ENCODE measurements at regions not wholly inside any gene's neighbourhood (a gene's known extent, or its start where the extent isn't known, plus 50 kb on each side); places are given as distances from the start of the nearest gene placed in this dataset.

DNA sequence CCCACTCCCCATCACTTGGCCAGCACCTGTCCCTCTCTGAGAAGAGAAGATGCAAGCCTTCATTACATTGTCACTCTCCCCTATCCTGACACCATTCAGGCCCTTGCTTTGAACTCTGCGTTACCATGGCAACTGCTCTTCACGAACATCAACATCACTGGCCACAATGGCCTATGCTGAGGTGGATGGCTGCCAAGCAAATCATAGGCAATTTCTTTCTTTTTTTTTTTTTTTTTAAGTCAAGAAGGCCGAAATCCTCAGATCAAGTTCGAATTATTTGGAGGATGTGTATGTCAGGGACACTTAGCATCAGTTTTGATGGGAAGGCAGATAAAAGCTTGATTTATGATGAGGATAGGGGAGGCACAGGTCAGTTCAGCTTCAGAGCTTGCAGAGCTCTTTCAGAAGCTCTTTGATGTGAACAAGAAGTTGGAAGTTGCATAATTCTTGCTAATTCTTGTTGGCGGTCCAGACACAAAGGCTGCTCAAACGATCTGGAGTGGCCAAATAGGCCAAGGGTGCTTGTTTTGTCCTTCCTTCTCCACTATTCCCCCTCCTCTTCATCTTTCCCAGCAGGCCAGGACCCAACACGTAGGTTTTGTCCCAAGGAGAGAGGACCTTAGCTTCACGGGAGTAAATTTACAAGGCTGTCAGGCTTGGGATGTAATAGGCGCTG is 179.9 kb upstream of the NPVF start:
- Histone ChIP-seq H3K4me3 (ENCODE audit: insufficient read depth, low read depth, low read length) (no peak overlapping the region), H3K36me3 (ENCODE audit: control insufficient read depth, insufficient read depth, low read length) (no peaks in the 10 kb centered on the region), H3K27me3 (ENCODE audit: control insufficient read depth, insufficient read depth, low read length, poor library complexity, severe bottlenecking) (no peaks in the 10 kb centered on the region), H3K4me1 (ENCODE audit: control insufficient read depth, insufficient read depth, low read length) (peaks cover 11% of the 10 kb centered on the region), H3K9me3 (ENCODE audit: control insufficient read depth, low read length) (no peaks in the 10 kb centered on the region), H3K27ac (ENCODE audit: insufficient read depth, low read depth, low read length, poor library complexity, severe bottlenecking) (no peak overlapping the region)
- WGBS, 2 experiments: 81 to 83% methylated on average over 9 of the region's 9 CpGs

DNA sequence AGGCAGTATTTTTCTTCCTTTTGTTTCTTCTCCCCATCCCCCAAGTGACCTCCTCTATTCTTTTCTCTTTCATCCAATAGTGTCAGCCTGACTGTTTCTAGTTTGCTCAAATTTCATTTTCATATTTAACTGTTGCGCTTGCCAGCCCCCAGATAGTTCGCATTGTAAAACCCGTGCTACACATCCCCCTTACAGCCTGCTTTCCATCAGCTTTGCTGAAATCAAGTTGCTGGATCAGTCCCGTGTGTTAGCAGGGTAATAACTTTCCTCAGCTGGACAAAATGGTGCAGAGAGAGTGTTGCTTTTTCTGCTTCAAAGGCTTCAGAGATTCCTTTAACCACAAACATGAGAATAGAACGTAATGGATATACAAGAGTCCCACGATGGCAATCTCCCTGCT is 180.6 kb upstream of the NPVF start:
- H3K9me3 ChIP-seq (ENCODE audit: control insufficient read depth, low read length): no peaks in the 10 kb centered on the region
- H3K4me1 ChIP-seq (ENCODE audit: control insufficient read depth, insufficient read depth, low read length): peaks cover 11% of the 10 kb centered on the region
- H3K36me3 ChIP-seq (ENCODE audit: control insufficient read depth, insufficient read depth, low read length): no peaks in the 10 kb centered on the region
- WGBS, 2 experiments: 93 to 94% methylated on average over 6 of the region's 6 CpGs
- H3K4me3 ChIP-seq (ENCODE audit: insufficient read depth, low read depth, low read length): no peak overlapping the region
- no peak overlapping the region for H3K27ac ChIP-seq (ENCODE audit: insufficient read depth, low read depth, low read length, poor library complexity, severe bottlenecking)
- H3K27me3 ChIP-seq (ENCODE audit: control insufficient read depth, insufficient read depth, low read length, poor library complexity, severe bottlenecking): no peaks in the 10 kb centered on the region

DNA sequence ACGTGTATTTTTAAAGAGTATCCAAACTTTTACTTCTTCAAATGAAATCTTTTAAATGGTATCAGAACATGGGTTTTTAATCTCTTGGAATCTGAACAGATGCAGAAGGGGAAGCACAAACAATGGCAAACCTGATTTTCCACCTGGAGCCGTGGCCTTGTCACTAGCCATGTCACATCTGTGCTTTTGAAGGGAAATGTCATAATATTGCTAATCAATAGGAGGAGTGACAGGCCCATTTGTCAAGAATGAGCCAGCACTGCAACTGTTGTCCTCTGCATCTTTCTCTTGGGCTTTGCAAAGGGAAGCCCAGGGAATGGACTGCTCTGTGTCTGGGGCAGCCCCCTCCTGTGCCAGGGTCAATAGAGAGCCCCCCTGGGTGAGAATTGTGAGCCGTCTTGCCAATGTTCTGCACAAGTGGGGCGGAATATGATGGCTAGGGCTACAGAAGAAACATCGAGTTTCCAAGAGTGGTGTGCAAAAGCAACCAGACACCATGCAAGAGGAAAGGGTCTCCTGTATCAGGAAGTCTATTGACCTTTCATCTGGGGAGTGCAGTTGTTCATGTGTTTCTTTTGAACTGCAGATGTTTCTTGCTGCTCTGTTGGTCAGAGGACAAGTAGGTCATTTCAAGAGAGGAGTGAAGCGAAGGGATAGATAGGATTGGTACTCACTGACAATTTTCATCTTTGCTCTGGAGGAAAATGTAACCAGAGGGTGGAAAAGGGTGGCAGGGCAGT is 181.8 kb upstream of the NPVF start:
- WGBS, 2 experiments: 81 to 91% methylated on average over 5 to 6 of the region's 6 CpGs
- H3K9me3 ChIP-seq (ENCODE audit: control insufficient read depth, low read length): no peaks in the 10 kb centered on the region
- no peaks in the 10 kb centered on the region for H3K27me3 ChIP-seq (ENCODE audit: control insufficient read depth, insufficient read depth, low read length, poor library complexity, severe bottlenecking)
- H3K36me3 ChIP-seq (ENCODE audit: control insufficient read depth, insufficient read depth, low read length): no peaks in the 10 kb centered on the region
- no peak overlapping the region for H3K4me3 ChIP-seq (ENCODE audit: insufficient read depth, low read depth, low read length)
- no peak overlapping the region for H3K27ac ChIP-seq (ENCODE audit: insufficient read depth, low read depth, low read length, poor library complexity, severe bottlenecking)
- peaks cover 11% of the 10 kb centered on the region for H3K4me1 ChIP-seq (ENCODE audit: control insufficient read depth, insufficient read depth, low read length)

DNA sequence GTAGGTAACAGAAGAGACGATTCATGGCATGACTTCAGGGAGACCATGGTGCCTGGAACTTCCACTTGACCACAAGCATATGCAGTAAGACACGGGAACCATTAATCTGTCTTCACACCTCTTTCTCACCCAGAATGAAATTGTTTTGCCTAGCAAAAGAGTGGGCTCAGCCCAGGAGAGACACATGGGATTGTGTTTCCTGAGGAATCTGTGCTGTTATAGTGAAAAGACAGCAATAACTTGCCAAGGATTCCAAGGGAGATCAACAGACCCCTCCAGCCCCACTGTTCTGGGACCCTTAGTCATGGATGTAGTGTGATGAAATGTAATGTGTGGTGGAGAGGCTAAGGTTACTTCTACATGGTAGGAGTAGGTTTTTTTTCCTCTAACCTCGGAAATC is 192.5 kb upstream of the NPVF start:
- Histone ChIP-seq H3K27me3 (ENCODE audit: control insufficient read depth, insufficient read depth, low read length, poor library complexity, severe bottlenecking) (no peaks in the 10 kb centered on the region), H3K9me3 (ENCODE audit: control insufficient read depth, low read length) (no peaks in the 10 kb centered on the region), H3K36me3 (ENCODE audit: control insufficient read depth, insufficient read depth, low read length) (no peaks in the 10 kb centered on the region), H3K4me3 (ENCODE audit: insufficient read depth, low read depth, low read length) (no peak overlapping the region), H3K4me1 (ENCODE audit: control insufficient read depth, insufficient read depth, low read length) (peaks cover 7% of the 10 kb centered on the region), H3K27ac (ENCODE audit: insufficient read depth, low read depth, low read length, poor library complexity, severe bottlenecking) (no peak overlapping the region)
- 86 to 92% methylated on average over 2 of the region's 3 CpGs for WGBS, 2 experiments

DNA sequence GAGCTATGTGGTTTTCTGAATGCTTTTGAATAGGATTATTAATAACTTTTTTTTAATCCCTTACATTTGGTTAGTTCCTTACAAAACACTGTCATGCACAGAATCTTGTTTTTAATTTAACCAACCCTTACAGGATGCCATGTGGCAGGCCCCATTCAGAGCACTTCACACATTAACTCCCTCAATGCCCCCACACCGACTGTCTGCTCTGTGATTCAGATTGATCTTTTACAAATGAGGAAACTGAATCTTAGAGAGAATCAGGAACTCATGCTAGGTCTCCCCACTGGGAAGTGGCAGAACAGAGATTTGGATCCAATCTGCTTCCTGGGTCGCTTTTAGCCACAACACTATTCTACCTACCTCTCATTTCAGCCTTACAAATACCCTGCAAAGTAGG is 195.8 kb upstream of the NPVF start:
- H3K4me1 ChIP-seq (ENCODE audit: control insufficient read depth, insufficient read depth, low read length): peaks cover 7% of the 10 kb centered on the region
- H3K27me3 ChIP-seq (ENCODE audit: control insufficient read depth, insufficient read depth, low read length, poor library complexity, severe bottlenecking): no peaks in the 10 kb centered on the region
- H3K4me3 ChIP-seq (ENCODE audit: insufficient read depth, low read depth, low read length): no peak overlapping the region
- no peak overlapping the region for H3K27ac ChIP-seq (ENCODE audit: insufficient read depth, low read depth, low read length, poor library complexity, severe bottlenecking)
- WGBS, 2 experiments: 25 to 30% methylated on average over 2 of the region's 2 CpGs
- no peaks in the 10 kb centered on the region for H3K9me3 ChIP-seq (ENCODE audit: control insufficient read depth, low read length)
- no peaks in the 10 kb centered on the region for H3K36me3 ChIP-seq (ENCODE audit: control insufficient read depth, insufficient read depth, low read length)

DNA sequence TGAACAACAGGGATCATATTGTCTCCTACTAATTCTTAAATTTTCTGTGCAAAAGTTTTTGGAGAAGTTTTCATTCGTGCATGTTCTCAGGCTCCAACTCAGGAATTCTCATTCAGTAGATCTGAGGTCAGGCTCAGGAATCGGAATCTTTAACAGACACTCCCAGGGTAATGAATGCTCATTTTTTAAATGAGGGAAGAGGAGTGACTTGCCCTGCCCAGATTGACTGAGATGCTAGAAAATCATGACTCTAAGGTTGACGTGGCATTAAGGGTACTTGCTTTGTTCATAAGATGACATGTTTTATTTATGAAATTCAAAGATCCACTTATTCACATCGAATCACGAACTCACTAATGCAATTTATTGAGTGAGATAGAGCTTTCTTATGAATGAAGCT is 196.6 kb upstream of the NPVF start:
- Histone ChIP-seq H3K36me3 (ENCODE audit: control insufficient read depth, insufficient read depth, low read length) (no peaks in the 10 kb centered on the region), H3K4me1 (ENCODE audit: control insufficient read depth, insufficient read depth, low read length) (peaks cover 7% of the 10 kb centered on the region), H3K27me3 (ENCODE audit: control insufficient read depth, insufficient read depth, low read length, poor library complexity, severe bottlenecking) (no peaks in the 10 kb centered on the region), H3K9me3 (ENCODE audit: control insufficient read depth, low read length) (no peaks in the 10 kb centered on the region), H3K27ac (ENCODE audit: insufficient read depth, low read depth, low read length, poor library complexity, severe bottlenecking) (no peak overlapping the region), H3K4me3 (ENCODE audit: insufficient read depth, low read depth, low read length) (no peak overlapping the region)
- 93 to 94% methylated on average over 3 to 4 of the region's 5 CpGs for WGBS, 2 experiments

DNA sequence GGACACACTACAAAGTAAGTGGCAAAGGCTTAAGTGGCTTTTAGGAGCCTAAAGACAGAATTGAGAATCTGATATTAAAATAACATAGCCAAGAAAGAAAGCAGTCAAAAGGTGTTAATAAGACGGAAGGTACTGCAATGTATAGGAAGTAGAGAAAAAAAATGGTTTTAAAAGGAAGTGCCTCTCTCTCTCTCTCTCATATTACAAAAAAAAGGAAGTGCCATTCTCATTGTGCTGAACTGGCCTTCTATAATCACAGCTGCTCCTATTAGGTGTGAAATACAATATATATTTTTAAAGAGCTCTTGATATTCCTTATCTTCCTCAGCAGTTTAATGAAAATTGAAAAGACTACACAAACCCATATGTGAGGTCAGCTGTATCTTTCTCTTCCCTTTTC is 199.4 kb upstream of the NPVF start:
- H3K27ac ChIP-seq (ENCODE audit: insufficient read depth, low read depth, low read length, poor library complexity, severe bottlenecking): no peak overlapping the region
- H3K4me3 ChIP-seq (ENCODE audit: insufficient read depth, low read depth, low read length): no peak overlapping the region
- no CpG with 5 or more reads among the region's 1 CpG for WGBS, 2 experiments
- no peaks in the 10 kb centered on the region for H3K27me3 ChIP-seq (ENCODE audit: control insufficient read depth, insufficient read depth, low read length, poor library complexity, severe bottlenecking)
- peaks cover 7% of the 10 kb centered on the region for H3K4me1 ChIP-seq (ENCODE audit: control insufficient read depth, insufficient read depth, low read length)
- no peaks in the 10 kb centered on the region for H3K36me3 ChIP-seq (ENCODE audit: control insufficient read depth, insufficient read depth, low read length)
- H3K9me3 ChIP-seq (ENCODE audit: control insufficient read depth, low read length): no peaks in the 10 kb centered on the region

DNA sequence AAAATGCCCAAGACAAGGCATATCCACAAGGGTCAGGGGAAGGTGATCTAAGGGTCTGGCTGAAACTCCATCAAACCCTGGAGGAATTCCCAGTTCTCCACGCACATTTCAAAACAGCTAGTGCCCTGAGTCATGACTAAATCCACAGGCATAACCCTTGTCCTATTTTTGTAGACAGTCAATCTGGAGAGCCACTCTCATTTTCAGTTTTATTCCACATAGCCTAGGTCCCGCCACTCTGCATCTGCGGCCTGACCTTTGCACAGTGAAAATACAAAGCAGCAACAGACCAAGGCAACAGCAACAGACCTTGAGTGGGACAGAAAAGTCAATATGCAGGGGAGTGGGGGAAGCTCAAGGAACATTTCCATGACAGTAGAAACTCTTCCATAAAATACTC is 201.4 kb upstream of the NPVF start:
- H3K36me3 ChIP-seq (ENCODE audit: control insufficient read depth, insufficient read depth, low read length): no peaks in the 10 kb centered on the region
- H3K4me1 ChIP-seq (ENCODE audit: control insufficient read depth, insufficient read depth, low read length): peaks cover under 1% of the 10 kb centered on the region
- 94 to 95% methylated on average over 3 of the region's 3 CpGs for WGBS, 2 experiments
- no peaks in the 10 kb centered on the region for H3K27me3 ChIP-seq (ENCODE audit: control insufficient read depth, insufficient read depth, low read length, poor library complexity, severe bottlenecking)
- no peak overlapping the region for H3K27ac ChIP-seq (ENCODE audit: insufficient read depth, low read depth, low read length, poor library complexity, severe bottlenecking)
- H3K9me3 ChIP-seq (ENCODE audit: control insufficient read depth, low read length): no peaks in the 10 kb centered on the region
- H3K4me3 ChIP-seq (ENCODE audit: insufficient read depth, low read depth, low read length): no peak overlapping the region

DNA sequence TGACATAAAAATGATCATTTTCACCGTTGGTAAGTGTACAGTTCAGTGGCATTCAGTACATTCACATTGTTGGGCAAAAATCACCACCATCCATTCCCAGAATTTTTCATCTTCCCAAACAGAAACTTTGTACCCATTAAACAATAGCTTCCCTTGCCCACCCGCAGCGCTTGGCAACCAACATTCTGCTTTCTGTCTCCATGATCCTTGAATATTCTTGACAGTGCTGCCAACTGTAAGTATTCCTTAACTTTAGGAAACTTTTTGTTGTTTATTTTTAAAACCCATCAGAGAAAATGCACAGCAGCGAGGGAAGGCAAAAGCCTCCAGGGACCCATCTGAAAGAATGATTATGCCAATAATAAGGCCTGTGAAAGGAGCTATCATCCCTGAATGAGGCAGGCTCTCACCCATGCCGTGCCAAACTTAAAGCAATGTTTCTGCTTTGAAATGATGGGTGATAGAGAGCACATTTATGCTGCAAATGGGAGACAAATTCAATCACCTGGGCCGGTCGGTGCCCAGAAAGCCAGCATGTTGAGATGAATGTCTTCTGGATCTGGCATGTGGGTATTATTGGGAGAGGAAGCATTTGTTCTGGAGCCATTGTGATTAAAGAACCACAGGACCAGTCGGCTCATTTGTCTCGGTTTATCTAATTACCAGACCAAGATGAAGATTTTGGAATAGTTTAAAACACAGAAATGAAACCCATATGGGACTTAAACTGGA is 202.1 kb upstream of the NPVF start:
- Histone ChIP-seq H3K9me3 (ENCODE audit: control insufficient read depth, low read length) (no peaks in the 10 kb centered on the region), H3K4me3 (ENCODE audit: insufficient read depth, low read depth, low read length) (no peak overlapping the region), H3K4me1 (ENCODE audit: control insufficient read depth, insufficient read depth, low read length) (no peaks in the 10 kb centered on the region), H3K27me3 (ENCODE audit: control insufficient read depth, insufficient read depth, low read length, poor library complexity, severe bottlenecking) (no peaks in the 10 kb centered on the region), H3K36me3 (ENCODE audit: control insufficient read depth, insufficient read depth, low read length) (no peaks in the 10 kb centered on the region), H3K27ac (ENCODE audit: insufficient read depth, low read depth, low read length, poor library complexity, severe bottlenecking) (no peak overlapping the region)
- 91 to 94% methylated on average over 9 of the region's 9 CpGs for WGBS, 2 experiments

DNA sequence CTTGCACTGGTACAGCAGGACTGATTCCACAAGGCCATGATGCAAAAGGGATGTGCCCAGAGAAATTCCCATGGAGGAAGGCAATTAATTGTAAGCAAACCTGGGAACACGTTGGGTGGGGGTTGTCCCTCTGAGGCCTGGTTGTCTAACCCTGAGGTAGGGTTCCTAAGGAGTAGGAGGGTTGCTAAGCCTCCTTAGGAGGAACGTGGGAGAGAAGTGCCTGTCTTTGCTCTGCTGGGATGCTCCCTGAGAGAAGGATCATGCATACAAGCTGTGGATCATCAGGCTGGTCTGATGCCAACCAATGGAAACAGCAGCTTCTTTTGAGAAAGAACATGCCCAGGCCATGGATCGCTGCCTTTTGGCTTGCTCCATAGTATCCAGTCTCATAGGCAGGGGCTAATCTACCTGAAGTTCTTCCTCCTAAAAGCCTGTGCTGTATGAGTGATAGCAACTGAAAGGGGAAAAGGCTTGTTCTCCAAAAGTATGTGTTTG is 203.7 kb upstream of the NPVF start:
- Histone ChIP-seq H3K4me1 (ENCODE audit: control insufficient read depth, insufficient read depth, low read length) (no peaks in the 10 kb centered on the region), H3K27me3 (ENCODE audit: control insufficient read depth, insufficient read depth, low read length, poor library complexity, severe bottlenecking) (no peaks in the 10 kb centered on the region), H3K27ac (ENCODE audit: insufficient read depth, low read depth, low read length, poor library complexity, severe bottlenecking) (no peak overlapping the region), H3K9me3 (ENCODE audit: control insufficient read depth, low read length) (no peaks in the 10 kb centered on the region), H3K36me3 (ENCODE audit: control insufficient read depth, insufficient read depth, low read length) (no peaks in the 10 kb centered on the region), H3K4me3 (ENCODE audit: insufficient read depth, low read depth, low read length) (no peak overlapping the region)
- 85 to 90% methylated on average over 3 of the region's 3 CpGs for WGBS, 2 experiments
